ENCODE measurements at regions not wholly inside any gene's neighbourhood (a gene's known extent, or its start where the extent isn't known, plus 50 kb on each side); places are given as distances from the start of the nearest gene placed in this dataset.
"Not testable (repeated sequence)": the region's sequence is repeated elsewhere in the genome, so short reads cannot be mapped to it uniquely, and the experiment has no call there.

- no peak for DNase-seq (ENCODE audit: low read depth, low spot score)
Observed at GRCh38 chr1:5686925-5687706, 305.1 kb downstream of the NPHP4 start.

GRCh38 chr1:5686195-5686594, 306.0 kb downstream of the NPHP4 start:
- no peak for DNase-seq (ENCODE audit: low read depth, low spot score)

DNA sequence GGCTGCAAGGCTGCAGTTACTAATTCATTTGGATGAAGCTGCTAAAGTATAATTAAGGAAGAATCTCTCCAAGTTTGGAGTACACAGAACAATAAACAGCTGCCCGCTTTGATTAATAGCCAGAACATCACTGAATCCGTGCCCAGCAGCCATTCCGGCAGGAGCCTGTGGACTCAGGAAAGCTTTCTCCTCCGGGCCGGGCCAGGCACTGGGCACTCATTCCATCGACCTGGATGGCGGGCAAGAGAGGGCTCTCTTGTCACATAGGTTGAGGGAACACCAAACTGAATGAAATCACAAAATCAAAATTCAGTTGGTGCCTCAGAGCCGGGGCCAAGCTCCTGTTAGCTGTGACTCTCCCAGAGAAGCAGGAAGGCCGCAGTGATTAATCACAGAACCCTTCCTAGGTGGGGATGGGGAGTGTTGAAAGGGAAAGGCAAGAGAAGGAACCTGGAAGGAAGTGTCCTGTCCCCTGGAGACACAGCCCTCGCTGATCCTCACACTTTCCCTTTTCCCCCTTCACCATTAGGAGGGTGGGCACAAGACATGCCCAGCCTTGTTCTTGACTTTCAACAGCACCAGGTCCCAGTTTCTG, 306.7 kb downstream of the NPHP4 start:
- DNase-seq (ENCODE audit: low read depth, low spot score): no peak

DNA sequence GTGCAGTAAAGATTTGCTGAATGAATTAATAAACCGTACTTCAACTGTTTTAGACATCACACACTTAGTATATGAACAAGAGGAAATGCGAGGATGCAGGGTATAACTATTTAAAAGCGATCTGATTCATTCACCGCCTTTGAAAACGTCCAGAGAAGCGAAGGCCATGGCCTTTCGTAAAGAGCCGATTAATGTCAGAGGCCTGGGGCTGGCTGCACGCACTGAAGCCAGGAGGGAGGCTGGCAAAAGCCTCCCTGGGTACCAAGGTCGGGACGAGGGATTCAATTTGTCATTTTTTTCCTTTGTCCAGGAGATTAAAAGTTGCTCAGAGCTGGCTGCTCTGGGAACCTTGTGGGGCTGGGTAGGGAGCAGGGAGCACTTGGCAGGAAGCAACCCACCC, 307.4 kb downstream of the NPHP4 start:
- DNase-seq (ENCODE audit: low read depth, low spot score): no peak

DNA sequence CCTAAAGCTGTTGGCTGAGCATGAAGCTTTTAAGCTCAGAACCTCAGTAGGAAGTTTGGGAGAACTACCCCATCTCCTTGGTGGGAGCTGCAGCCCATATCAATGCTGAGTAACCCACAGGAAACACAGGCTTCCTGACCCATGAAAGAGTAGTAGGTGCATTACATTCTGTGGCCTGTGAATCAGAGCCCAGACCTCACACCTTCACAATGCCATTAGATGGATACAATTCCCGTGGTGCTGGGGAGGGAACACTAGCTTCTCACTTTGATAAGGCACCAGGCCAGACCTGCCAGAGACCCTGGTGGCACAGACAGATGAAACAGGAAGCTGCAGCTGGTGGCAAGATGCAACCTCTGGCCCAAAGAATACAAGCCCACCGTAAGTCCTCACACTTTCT, 308.8 kb downstream of the NPHP4 start:
- DNase-seq (ENCODE audit: low read depth, low spot score): no peak

DNA sequence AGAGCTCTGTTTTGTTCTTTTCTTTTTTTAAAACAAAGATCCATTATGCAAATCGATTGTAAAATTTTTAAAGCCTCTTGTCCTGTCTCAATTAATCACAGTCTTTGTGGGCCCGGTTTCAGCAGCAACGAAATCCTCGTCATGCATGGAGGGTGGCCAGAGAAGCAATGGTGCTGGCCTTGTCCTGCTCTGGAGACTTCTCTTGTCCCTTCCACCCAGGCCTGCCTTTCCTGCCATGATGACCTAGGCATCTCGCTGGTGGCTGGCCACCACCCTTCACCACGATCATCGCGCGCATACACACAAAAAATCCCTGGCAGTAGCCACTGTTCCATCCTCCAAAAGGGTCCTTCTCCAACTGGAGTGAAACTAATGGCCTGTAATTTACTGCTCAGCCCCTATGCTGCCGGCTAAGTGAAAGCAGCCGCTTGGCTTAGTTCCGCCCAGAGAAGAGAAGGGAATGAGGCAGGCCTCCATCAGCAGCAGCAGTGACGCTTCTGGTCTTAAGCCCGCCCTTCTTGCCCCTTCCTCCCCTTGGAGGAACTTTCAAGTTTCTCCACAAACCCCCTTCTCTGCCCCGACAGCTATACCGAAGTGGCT, 309.5 kb downstream of the NPHP4 start:
- DNase-seq (ENCODE audit: low read depth, low spot score): no peak

- DNase-seq (ENCODE audit: low read depth, low spot score): no peak
Observed at GRCh38 chr1:5681654-5682053, 310.6 kb downstream of the NPHP4 start.

DNA sequence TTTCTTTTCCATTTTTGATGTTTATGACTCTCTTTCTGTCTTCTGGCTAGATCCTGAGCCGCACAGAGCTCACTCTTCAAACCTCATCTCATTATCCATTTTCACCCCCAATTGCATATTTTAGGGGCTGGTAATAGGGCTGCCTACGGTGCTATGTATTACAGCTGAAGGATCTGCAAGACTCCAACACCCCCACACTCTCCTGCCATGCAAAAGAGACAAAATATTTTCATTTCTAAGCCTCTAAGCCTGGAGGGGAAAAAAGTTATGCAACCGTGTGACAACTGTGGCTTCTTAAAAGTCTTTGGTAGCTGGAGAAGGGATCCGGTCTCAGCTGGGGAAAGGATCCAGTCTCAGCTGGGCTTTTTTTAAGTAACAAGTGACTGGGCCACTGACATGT, 311.6 kb downstream of the NPHP4 start:
- no peak for DNase-seq (ENCODE audit: low read depth, low spot score)

DNA sequence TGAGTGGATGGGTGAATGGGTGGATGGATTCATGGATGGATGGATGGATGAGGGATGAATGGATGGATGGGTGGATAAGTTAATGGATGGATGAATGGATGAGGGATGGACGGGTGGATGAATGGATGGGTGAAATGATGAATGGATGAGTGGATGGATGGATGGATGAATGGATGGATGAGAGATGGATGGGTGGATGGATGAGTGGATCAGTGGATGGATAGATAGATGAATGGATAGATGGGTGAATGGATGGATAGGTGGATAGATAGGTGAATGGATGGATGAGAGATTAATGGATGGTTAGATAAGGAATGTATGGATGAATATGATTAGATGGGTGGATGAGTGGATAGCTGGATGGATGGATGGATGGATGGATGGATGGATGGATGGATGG, 313.5 kb downstream of the NPHP4 start:
- DNase-seq (ENCODE audit: low read depth, low spot score): no peak

- not testable (repeated sequence) for DNase-seq (ENCODE audit: low read depth, low spot score)
Observed at GRCh38 chr1:5672355-5672754, 319.9 kb downstream of the NPHP4 start.

DNA sequence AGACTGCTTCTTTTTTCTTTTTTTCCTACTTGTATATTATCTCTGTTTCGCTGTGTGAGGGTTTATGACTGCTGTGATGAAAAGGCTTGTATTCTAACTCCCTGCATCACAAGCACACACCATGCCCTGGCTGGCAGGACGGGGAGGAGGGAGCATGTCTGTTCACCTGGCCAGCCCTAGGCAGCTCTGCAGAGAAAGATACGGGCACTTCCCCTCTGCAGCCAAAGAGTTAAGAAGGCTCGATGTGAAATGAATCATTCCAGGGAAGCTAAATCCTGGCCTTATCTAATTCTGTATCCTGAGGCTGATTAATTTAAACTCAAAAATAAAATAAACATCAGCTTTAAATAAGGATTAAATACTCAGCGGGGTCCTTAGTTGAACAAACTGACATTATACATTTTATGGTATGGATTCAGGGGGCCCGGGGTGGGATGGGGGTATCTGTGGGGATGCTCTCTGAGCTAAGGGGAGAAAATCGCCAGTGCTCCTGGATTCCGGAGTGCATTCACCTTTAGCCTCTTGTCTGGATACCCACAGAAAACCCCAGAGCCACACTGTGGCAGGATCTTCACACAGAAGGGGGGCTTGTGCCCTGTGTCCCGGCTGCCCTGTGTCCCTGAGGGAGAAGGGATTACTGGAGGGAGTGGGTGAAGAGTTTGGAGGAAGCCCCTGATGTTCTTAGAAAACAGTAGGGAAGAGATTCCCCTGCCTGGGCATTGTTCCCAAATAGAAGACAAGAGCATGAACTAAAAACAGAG, 321.5 kb downstream of the NPHP4 start:
- no peak for DNase-seq (ENCODE audit: low read depth, low spot score)

- no peak for DNase-seq (ENCODE audit: low read depth, low spot score)
Observed at GRCh38 chr1:5667513-5668325, 324.5 kb downstream of the NPHP4 start.

DNA sequence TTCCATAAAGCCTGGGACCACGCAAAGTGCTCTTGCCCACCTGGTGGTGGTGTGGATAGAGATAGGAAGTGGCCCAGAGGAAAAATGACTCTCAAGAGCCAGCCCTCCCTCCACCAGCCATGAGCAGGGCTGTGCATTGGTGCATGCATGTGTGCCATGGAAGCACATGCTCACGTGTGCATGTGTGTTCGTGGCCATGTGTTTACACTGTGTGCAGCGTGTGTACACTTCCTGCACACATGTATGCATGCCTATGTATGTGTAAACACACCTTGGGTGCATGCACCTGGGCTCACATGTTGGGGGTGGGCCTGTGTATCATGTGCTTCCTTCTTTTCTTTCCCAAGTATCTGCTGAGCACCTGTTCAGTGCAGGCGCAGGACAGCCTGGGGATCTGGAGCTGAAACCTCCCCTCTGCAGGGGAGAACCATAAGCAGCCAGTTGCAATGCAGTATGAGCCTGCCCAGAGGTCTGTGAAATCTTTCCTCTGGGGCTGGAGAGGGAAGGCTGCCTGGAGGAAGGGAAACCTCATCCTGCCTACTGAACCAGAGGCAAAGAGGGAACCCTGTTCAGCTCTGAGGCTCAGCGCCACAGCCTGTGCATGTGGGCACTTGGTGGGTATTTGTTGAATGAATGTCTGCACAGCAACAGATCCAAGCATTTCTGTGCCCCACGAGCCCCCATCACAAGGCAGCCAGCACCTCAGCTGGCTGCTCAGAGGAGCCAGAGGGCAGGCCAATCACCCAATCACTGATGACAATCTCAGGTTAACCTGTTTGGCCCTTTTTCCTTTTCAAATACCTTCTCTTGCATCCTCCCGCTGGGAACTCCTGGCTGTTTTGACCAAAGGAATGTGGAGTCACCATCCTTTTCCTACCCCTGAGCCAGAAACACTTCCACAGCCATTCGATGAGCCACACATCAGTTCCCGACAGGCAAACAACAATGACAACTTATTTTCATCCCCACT, 327.0 kb downstream of the NPHP4 start:
- DNase-seq (ENCODE audit: low read depth, low spot score): no peak

GRCh38 chr1:5664081-5664768, 328.0 kb downstream of the NPHP4 start:
- DNase-seq (ENCODE audit: low read depth, low spot score): no peak

GRCh38 chr1:5662744-5663126, 329.5 kb downstream of the NPHP4 start:
- no peak for DNase-seq (ENCODE audit: low read depth, low spot score)

- no peak for DNase-seq (ENCODE audit: low read depth, low spot score)
Observed at GRCh38 chr1:5662086-5662743, 330.0 kb downstream of the NPHP4 start.

GRCh38 chr1:5661196-5662085, 330.8 kb downstream of the NPHP4 start:
- DNase-seq (ENCODE audit: low read depth, low spot score): no peak
